ENCODE measurements at regions not wholly inside any gene's neighbourhood (a gene's known extent, or its start where the extent isn't known, plus 50 kb on each side); places are given as distances from the start of the nearest gene placed in this dataset.

DNA sequence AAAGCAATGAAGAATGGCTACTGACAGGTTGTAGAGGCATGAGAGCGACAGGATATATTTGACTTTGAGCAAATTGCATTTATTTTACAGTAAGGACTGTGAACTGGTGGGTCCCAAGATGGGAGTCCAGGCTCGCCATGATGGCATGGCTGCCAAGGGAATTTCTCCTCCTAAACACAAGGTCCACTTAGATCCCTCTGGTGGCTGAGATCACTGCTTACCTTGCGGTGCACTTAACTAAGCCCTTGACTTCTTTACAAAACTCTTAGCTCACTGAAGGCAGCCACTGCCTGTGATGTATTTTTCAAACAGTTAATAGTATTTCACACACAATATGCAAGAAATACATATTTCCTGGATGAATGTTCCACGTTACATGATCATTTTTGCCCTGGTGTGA, 50.3 kb upstream of the SORBS2 start:
- TF ChIP-seq, protein P1, sequence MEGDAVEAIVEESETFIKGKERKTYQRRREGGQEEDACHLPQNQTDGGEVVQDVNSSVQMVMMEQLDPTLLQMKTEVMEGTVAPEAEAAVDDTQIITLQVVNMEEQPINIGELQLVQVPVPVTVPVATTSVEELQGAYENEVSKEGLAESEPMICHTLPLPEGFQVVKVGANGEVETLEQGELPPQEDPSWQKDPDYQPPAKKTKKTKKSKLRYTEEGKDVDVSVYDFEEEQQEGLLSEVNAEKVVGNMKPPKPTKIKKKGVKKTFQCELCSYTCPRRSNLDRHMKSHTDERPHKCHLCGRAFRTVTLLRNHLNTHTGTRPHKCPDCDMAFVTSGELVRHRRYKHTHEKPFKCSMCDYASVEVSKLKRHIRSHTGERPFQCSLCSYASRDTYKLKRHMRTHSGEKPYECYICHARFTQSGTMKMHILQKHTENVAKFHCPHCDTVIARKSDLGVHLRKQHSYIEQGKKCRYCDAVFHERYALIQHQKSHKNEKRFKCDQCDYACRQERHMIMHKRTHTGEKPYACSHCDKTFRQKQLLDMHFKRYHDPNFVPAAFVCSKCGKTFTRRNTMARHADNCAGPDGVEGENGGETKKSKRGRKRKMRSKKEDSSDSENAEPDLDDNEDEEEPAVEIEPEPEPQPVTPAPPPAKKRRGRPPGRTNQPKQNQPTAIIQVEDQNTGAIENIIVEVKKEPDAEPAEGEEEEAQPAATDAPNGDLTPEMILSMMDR (IDR thresholded peaks at IDR 0.05; ENCODE audit: extremely low read depth in 1 of 2, insufficient read depth in 1 of 2, low read depth in 1 of 2, low read length in 2 of 2), result no peak
- TF ChIP-seq EZH2 (IDR thresholded peaks at IDR 0.05; ENCODE audit: borderline replicate concordance, low read depth, low read length, severe bottlenecking) (no peak), POLR2A (IDR thresholded peaks at IDR 0.05; ENCODE audit: low read depth, low read length) (no peak), JUN (IDR thresholded peaks at IDR 0.05; ENCODE audit: borderline replicate concordance, insufficient read depth, insufficient read length, low read depth) (no peak), POLR2AphosphoS5 (IDR thresholded peaks at IDR 0.05; ENCODE audit: insufficient read depth, low read depth, low read length) (no peak)
